Medulla oblongata (tissue), 1 donor: ENCODE measurements at regions not wholly inside any gene's neighbourhood (a gene's known extent, or its start where the extent isn't known, plus 50 kb on each side); places are given as distances from the start of the nearest gene placed in this dataset.

Experiments
- DNase-seq: peaks from one replicate; pipeline ENCODE4 v3.0.0-alpha.2; 2015; ENCODE audit errors: extremely low spot score

DNA sequence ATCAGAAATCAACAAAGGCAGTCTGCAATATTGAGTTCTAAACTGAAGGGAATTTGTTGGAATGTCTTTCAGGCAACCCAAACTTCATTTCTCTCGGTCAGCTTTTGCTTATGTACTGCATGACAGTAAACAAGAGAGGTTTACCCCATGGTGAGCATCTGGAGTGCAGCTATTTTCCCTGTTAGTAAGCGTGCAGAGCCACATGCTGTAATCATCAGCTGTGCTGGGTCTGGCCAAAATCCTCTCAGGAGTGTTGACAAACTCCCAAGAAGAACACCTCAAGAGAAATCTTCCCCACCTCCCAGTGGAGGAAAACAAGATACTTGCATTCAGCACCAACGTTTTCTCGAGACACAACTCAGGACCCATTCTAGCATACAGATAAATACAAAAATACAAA lies 83.6 kb upstream of the ADAMTSL1 start:
- DNase-seq, result no peak

DNA sequence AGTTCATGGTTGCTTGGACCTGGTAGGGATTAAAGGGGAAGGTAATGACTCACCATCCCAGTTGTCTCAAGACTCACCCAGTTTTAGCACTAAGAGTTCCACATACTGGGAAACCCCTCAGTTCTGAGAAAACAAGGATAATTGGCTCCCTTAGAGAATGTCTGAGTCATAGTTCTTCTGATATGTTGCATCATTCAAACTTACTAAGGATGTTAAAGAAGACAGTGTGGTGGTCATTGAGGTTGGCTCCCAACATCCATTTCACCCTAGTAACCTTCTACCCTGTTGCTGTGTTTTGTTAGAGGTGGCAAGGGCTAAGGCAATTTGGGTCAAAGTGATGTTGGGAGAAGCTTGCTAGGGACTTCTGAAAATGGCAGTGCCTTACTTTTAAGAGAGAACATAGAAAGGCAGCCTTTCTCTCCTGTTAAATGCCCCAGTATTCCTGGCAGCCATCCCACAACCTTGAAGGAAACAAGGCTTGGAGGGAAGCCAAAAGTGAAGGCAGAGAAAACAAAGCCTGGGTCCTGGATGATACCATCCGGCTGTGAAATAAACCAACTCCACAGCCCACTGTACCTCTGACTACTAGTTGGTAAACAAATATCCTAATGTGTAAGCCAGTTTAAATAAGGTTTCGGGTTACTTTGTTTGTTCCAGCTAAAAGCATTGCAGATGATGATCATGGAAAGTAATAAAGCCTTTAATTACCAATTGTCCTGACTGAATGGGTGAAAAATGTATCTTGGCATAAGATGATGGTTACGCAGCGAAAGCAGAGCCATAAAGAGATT lies 80.4 kb upstream of the ADAMTSL1 start:
- DNase-seq, result peak; percentile 71

DNA sequence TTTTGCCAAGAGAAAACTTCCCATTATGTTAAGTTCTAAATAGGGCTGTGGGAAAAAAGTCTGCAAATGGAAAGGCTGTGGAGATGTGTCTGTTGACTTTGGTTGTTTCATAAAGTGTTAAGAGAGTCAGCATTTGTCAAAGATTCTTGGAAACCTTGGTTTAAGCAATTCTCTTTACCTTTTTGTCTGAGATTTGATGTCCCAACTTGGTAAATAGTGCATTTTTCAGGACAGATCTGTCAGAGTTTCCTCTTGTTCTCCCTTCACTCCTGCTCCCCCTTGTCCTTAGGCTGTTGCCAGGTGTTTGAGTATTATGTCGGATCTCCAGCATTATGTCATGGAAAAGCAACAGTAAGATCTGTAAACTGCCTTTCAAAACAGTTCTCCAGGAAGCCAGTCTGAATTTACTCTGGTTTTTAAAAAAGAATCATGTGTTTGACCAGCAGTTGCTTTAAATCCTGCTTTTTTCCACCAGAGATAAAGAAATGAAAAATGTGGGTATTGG lies 79.1 kb upstream of the ADAMTSL1 start:
- DNase-seq, result no peak

GRCh38 chr9:18396102-18396728 lies 77.7 kb upstream of the ADAMTSL1 start:
- peak; percentile 28 for DNase-seq

DNA sequence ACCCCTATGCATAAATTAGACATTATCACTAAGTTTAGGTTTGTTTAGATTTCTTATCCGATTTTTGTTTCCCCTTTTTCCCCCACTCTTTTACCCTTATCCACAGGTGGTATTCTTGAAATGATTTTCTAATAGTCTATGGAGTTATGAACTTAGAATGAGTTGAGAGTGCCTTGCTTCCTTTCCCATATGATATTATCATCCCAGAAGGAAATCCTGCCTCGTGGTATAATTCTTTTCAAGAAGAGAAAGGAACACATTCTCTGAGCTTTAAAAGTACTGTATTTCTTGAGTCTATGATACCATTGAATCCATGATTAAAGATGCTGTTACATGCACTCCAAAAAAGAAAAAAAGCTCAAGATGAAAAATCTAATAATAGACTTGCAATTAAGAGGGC lies 76.9 kb upstream of the ADAMTSL1 start:
- DNase-seq, result no peak

GRCh38 chr9:18398038-18398437 lies 75.9 kb upstream of the ADAMTSL1 start:
- no peak for DNase-seq

DNA sequence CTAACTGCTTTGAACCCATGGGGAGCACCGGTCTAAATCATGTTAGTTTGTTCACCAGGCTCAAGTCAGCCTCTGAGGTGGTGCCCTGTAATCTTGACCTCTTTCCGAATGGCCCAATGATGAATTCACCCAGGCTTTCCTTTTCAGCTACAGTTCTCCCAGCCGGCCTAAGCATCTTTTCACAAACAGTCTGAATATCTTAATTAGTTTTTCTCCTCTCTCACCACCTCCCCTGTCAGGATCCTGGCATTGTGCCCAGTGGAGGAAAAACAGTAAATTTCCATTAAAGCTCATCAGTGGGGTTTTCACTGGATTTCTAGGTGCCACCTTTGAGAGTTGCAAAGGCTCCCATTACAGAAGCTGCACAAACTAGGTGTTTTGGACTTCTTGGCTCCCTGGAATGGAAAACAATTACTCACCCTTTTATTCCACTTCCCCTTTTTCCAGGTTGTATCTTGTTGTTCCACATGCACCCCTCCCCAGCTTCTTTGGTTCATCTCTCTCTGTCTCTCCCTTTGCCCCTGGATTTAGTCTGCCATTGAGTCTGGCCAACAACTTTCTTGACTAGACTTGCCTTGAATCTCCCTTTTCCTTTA lies 69.4 kb upstream of the ADAMTSL1 start:
- no peak for DNase-seq

DNA sequence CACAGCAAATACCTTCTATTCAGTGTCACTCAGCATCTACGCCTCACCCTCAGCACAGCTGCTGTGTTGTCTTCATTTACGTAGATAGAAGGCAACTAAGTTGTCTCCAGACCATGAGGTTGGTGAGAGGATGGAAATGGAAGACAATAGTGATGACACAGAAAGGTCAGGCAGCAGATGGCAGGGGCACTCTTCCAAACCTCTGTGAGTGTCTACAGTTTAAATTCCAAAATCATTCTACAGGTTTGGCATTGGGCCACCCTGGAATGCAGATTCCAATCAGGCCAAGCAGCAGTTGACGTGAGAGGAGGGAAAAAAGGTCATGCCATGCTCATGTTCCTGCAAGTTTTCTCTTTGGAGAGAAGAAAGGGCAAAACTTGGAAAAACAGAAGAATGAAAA lies 68.7 kb upstream of the ADAMTSL1 start:
- DNase-seq, result no peak

DNA sequence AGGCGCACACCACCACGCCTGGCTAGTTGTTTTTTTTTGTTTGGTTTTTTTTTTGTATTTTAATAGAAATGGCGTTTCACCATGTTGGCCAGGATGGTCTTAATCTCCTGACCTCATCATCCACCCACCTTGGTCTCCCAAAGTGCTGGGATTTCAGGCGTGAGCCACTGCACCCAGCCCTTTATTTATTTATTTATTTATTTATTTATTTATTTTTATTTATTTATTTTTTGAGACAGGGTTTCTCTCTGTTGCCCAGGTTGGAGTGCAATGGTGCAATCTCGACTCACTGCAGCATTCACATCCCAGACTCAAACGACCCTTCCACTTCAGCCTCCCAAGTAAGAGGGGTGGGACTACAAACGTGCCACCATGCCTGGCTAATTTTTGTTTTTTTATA lies 63.0 kb upstream of the ADAMTSL1 start:
- no peak for DNase-seq

DNA sequence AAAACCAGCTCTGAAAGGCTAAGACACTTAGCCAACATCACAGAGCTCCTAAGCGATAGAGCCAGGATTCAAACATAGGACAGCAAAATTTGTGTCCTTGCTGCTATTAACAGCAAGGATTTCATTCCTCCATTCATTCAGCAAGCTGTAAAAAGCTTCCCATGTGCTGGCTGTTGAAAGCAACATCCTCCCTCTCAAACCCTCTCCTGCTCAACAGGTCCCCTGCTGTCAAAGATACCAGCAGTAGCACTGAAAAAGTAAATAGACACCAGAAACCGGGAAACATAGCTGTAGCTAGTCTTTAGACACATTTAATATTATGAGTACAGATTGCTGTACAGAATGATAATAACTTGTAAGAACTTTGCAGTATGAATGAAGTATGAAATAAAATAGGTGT lies 52.6 kb upstream of the ADAMTSL1 start:
- DNase-seq, result no peak

- no peak for DNase-seq
Measured at GRCh38 chr9:18422296-18423036, 51.5 kb upstream of the ADAMTSL1 start.

DNA sequence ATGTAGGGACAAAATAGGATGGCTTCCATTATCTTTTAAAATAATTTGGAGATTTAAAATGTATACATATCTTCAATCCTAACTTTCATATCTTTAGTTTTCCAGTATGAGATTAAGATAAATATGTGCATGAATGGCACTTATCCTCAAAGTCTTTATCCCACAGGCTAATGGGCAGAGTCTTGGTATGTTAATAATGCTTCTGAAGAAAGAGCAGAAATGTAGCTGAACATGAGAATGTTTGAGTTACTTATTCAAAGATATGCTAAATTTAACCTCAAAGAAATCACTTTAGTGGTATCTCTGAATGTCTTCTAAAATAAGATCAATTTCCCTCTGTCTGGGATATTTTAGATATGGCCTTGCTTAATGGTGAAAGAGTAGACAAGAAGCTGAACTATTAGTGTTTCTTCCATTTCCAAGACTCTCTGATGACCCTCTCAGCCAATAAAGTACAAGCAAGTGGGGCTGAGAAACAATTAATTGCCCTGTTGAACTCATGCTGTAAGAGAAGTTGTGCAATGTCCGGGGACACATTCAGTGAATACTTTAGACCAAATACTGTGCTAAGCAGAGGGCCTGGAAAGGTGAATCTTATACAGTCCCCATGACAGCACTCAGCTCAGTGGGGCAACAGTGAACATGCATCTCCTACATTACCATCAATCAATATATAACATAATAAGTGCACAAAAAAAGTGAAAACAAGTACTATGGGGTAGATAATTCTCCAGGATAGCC lies 50.0 kb upstream of the ADAMTSL1 start:
- no peak for DNase-seq
